PC-9 (cell line): ENCODE measurements at regions not wholly inside any gene's neighbourhood (a gene's known extent, or its start where the extent isn't known, plus 50 kb on each side); places are given as distances from the start of the nearest gene placed in this dataset.

Experiments
- BruUV-seq: library from RNA; stranded (reverse); fragments of 400-500 nt; replicated peaks from 2 replicates; lab custom pipeline; 2021; lab: Mats Ljungman, UMichigan
- CTCF ChIA-PET: fragments of 300-600 bp; sonication (Branson Sonifier 250); formaldehyde crosslinking; loops from one replicate; lab custom pipeline; 2022; ENCODE audit warnings: antibody characterized with exemption; lab: Charles Lee
- POLR2A ChIA-PET: fragments of 300-600 bp; sonication (Branson Sonifier 250); formaldehyde crosslinking; loops from one replicate; lab custom pipeline; 2022; ENCODE audit warnings: antibody characterized with exemption; ENCODE audit not compliant: unreplicated experiment; lab: Charles Lee
- DNase-seq, 2 experiments: peaks; one replicate each; pipeline versions ENCODE4 v3.0.0 to v3.0.0-alpha.2; 2015 to 2022; ENCODE audit warnings: mixed read lengths in 1 of 2
- H2AFZ ChIP-seq: fragments of 200-600 bp; sonication (generic); 2 replicates; pipeline ENCODE4 v1.8.1; 2017; ENCODE audit warnings: antibody characterized with exemption
- H3F3A ChIP-seq: fragments of 200-600 bp; sonication (generic); 2 replicates; pipeline ENCODE4 v1.8.1; 2017; ENCODE audit warnings: antibody characterized with exemption, mild to moderate bottlenecking, low read depth; ENCODE audit not compliant: insufficient read depth
- H3K27ac ChIP-seq: fragments of 200-600 bp; sonication (generic); 2 replicates; pipeline ENCODE4 v1.6.1; 2016; ENCODE audit warnings: mixed run types
- H3K27me3 ChIP-seq: fragments of 200-600 bp; sonication (generic); 2 replicates; pipeline ENCODE4 v1.6.1; 2016; ENCODE audit warnings: low read depth, mixed run types; ENCODE audit not compliant: insufficient read depth
- H3K36me3 ChIP-seq: fragments of 200-600 bp; sonication (generic); 2 replicates; pipeline ENCODE4 v1.6.1; 2016; ENCODE audit warnings: low read depth, mixed run types
- H3K4me1 ChIP-seq: fragments of 200-600 bp; sonication (generic); replicated peaks from 2 replicates; pipeline ENCODE4 v1.6.1; 2016; ENCODE audit warnings: mixed run types; ENCODE audit not compliant: insufficient read depth
- H3K4me2 ChIP-seq: fragments of 200-600 bp; sonication (generic); 2 replicates; pipeline ENCODE4 v1.6.1; 2017; ENCODE audit warnings: mixed run types
- H3K4me3 ChIP-seq: fragments of 200-600 bp; sonication (generic); 2 replicates; pipeline ENCODE4 v1.6.1; 2016; ENCODE audit warnings: mixed run types
- H3K79me2 ChIP-seq: fragments of 200-600 bp; sonication (generic); 2 replicates; pipeline ENCODE4 v1.6.1; 2017; ENCODE audit warnings: low read depth, mixed run types
- H3K9me2 ChIP-seq: fragments of 200-600 bp; sonication (generic); 2 replicates; pipeline ENCODE4 v1.8.1; 2017; ENCODE audit warnings: mild to moderate bottlenecking; ENCODE audit not compliant: insufficient read depth
- H3K9me3 ChIP-seq: fragments of 200-600 bp; sonication (generic); 2 replicates; pipeline ENCODE4 v1.8.1; 2016; ENCODE audit warnings: low read depth; ENCODE audit not compliant: insufficient read depth
- H4K20me1 ChIP-seq: fragments of 200-600 bp; sonication (generic); 2 replicates; pipeline ENCODE4 v1.8.1; 2017; ENCODE audit not compliant: insufficient read depth
- EZH2 ChIP-seq: fragments of 200-600 bp; sonication (generic); IDR thresholded peaks from 2 replicates; pipeline ENCODE4 v1.8.0; 2017; ENCODE audit warnings: antibody characterized with exemption, low read depth
- intact Hi-C: fragments of 100-400 bp; cut with micrococcal nuclease; formaldehyde crosslinking; loops from one replicate; pipeline ENCODE4 v1.10.0; 2022; ENCODE audit not compliant: unreplicated experiment
- TF ChIP-seq, protein P1 (sequence below): fragments of 200-600 bp; sonication (generic); conservative IDR thresholded peaks from 2 replicates; pipeline ENCODE4 v1.6.1; 2017; ENCODE audit warnings: mixed run types, antibody characterized with exemption, mild to moderate bottlenecking, moderate library complexity

DNA sequence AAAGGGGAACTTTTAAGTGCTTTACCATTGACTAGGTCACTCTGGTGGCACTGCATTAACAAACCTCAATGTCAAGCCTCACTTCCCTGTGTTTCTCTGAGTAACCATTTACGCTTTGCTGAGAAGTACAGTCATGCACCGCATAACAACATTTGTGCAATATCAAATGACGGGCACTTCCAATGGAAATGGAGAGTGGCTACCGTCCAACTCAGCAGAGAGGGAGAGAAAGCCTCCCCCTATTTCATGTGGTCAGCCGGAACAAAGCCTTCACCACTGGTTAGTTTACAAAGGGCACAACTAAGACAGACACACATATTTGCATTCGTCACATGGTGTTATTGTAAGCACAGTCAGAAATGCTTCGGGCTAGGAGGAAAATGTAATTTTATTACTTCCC lies 117.3 kb downstream of the RASSF10 start:
- H3K4me1 ChIP-seq, result peaks cover 15% of the 10 kb centered on the region
- no peaks in the 10 kb centered on the region for H3K36me3 ChIP-seq
- no peak overlapping the region for H2AFZ ChIP-seq
- peak; percentile 63 to 94 for DNase-seq
- 0 out of 2 replicates have a peak overlapping the region, but pooled peaks have one; percentile 21 for H3K27ac ChIP-seq
- no TSS peak for BruUV-seq
- no peaks in the 10 kb centered on the region for H3K79me2 ChIP-seq
- H3K4me2 ChIP-seq, result peak overlapping the region; percentile 57
- H3K4me3 ChIP-seq, result no peak overlapping the region
- intact Hi-C loops, result no loop called here
- no peaks in the 10 kb centered on the region for H3K27me3 ChIP-seq
- H3K9me3 ChIP-seq, result no peaks in the 10 kb centered on the region; the same call in 1 of the 2 replicates
- H3K9me2 ChIP-seq, result no peaks in the 10 kb centered on the region
- H3F3A ChIP-seq, result 0 out of 2 replicates have a peak, but pooled peaks cover 5% of the 10 kb centered on the region
- H4K20me1 ChIP-seq, result no peaks in the 10 kb centered on the region
- TF ChIP-seq, protein P1, sequence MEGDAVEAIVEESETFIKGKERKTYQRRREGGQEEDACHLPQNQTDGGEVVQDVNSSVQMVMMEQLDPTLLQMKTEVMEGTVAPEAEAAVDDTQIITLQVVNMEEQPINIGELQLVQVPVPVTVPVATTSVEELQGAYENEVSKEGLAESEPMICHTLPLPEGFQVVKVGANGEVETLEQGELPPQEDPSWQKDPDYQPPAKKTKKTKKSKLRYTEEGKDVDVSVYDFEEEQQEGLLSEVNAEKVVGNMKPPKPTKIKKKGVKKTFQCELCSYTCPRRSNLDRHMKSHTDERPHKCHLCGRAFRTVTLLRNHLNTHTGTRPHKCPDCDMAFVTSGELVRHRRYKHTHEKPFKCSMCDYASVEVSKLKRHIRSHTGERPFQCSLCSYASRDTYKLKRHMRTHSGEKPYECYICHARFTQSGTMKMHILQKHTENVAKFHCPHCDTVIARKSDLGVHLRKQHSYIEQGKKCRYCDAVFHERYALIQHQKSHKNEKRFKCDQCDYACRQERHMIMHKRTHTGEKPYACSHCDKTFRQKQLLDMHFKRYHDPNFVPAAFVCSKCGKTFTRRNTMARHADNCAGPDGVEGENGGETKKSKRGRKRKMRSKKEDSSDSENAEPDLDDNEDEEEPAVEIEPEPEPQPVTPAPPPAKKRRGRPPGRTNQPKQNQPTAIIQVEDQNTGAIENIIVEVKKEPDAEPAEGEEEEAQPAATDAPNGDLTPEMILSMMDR, result no peak
- TF ChIP-seq EZH2, result no peak
- CTCF ChIA-PET, result no interaction called here
- POLR2A ChIA-PET, result no interaction called here

DNA sequence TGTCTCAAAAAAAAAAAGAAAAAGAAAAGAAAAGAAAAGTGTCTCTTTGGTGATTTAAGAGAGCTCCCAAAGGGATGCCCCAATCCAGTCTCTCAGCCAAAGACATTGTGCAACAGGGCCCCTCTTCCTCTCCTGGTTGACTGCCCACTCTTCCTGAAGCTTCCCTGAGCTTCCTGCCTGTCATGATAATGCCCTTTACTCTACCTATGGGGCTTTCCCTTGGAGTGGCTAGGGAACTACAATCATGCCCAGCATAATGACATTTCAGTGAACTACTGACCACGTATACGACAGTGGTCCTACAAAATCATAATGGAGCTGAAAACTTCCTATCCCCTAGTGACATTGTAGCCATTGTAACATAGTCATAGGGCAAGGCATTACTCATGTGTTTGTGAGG lies 118.0 kb downstream of the RASSF10 start:
- TF ChIP-seq, protein P1, result no peak
- no peak for TF ChIP-seq EZH2
- 0 out of 2 replicates have a peak overlapping the region, but pooled peaks have one; percentile 21 for H3K27ac ChIP-seq

DNA sequence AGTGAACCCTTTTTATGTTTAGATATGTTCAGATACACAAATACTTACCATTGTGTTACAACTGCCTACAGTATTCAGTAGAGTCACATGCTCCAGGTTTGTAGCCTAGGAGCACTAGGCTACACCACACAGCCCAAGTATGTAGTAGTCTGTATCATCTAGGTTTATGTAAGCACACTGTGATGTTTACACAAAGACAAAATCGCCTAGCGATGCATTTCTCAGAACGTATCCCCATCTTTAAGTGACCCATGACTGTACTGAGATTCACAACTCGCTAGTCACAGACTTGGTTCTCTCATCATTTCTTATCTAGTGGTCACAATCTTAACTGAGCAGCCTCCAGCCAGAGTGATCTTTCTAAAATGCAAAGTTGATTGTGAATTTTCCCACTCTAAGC lies 119.2 kb downstream of the RASSF10 start:
- ChIA-PET CTCF (no interaction called here), POLR2A (no interaction called here)
- no peak for TF ChIP-seq EZH2
- TF ChIP-seq, protein P1, result no peak
- no peak overlapping the region for H3K4me2 ChIP-seq
- no peaks in the 10 kb centered on the region for H3K36me3 ChIP-seq
- peaks cover 15% of the 10 kb centered on the region for H3K4me1 ChIP-seq
- H3F3A ChIP-seq, result 0 out of 2 replicates have a peak, but pooled peaks cover 5% of the 10 kb centered on the region
- H3K27ac ChIP-seq, result no peak overlapping the region
- H2AFZ ChIP-seq, result no peak overlapping the region
- no peak for DNase-seq
- no peaks in the 10 kb centered on the region for H3K79me2 ChIP-seq
- no TSS peak for BruUV-seq
- no peaks in the 10 kb centered on the region for H3K9me3 ChIP-seq
- no peaks in the 10 kb centered on the region for H4K20me1 ChIP-seq
- H3K4me3 ChIP-seq, result no peak overlapping the region
- no peaks in the 10 kb centered on the region for H3K9me2 ChIP-seq
- H3K27me3 ChIP-seq, result no peaks in the 10 kb centered on the region
- intact Hi-C loops, result no loop called here

More for the DNA sequence above, 118.0 kb downstream of the RASSF10 start:
- peaks cover 15% of the 10 kb centered on the region for H3K4me1 ChIP-seq
- no TSS peak for BruUV-seq
- CTCF ChIA-PET, result no interaction called here
- H3K9me3 ChIP-seq, result no peaks in the 10 kb centered on the region; the same call in 1 of the 2 replicates
- intact Hi-C loops, result no loop called here
- no peaks in the 10 kb centered on the region for H3K79me2 ChIP-seq
- no peak overlapping the region for H3K4me3 ChIP-seq
- POLR2A ChIA-PET, result interaction anchor here (0.7 kb wide), 1 partner anchor 575 kb away, joined by 8 read pairs; no protein-coding TSS in a partner anchor
- H3F3A ChIP-seq, result 0 out of 2 replicates have a peak, but pooled peaks cover 5% of the 10 kb centered on the region
- H3K9me2 ChIP-seq, result no peaks in the 10 kb centered on the region
- H3K36me3 ChIP-seq, result no peaks in the 10 kb centered on the region
- H4K20me1 ChIP-seq, result no peaks in the 10 kb centered on the region
- H2AFZ ChIP-seq, result no peak overlapping the region
- H3K4me2 ChIP-seq, result peak overlapping the region; percentile 57
- DNase-seq, result no peak
- no peaks in the 10 kb centered on the region for H3K27me3 ChIP-seq
